ENCODE measurements at regions not wholly inside any gene's neighbourhood (a gene's known extent, or its start where the extent isn't known, plus 50 kb on each side); places are given as distances from the start of the nearest gene placed in this dataset.
"Not testable (repeated sequence)": the region's sequence is repeated elsewhere in the genome, so short reads cannot be mapped to it uniquely, and the experiment has no call there.

DNA sequence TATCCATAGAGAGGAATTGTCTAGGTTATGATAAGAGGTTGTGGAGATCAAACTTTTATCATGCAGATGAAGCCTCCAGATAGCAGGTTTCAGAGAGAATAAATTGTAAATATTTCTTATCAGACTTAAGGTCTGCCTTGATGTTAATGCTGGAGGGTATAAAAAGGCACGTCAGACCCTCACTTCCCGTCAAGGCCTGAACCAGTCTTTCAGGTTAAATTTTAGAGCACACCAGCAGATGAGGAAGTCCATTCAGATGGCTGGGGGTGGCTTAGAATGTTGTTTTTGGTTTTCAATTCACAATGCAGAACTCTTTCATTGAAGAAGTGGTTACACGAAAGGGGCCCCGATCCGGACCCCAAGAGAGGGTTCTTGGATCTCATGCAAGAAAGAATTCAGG lies 144.4 kb upstream of the FBXO11 start:
- TF ChIP-seq, protein P1, sequence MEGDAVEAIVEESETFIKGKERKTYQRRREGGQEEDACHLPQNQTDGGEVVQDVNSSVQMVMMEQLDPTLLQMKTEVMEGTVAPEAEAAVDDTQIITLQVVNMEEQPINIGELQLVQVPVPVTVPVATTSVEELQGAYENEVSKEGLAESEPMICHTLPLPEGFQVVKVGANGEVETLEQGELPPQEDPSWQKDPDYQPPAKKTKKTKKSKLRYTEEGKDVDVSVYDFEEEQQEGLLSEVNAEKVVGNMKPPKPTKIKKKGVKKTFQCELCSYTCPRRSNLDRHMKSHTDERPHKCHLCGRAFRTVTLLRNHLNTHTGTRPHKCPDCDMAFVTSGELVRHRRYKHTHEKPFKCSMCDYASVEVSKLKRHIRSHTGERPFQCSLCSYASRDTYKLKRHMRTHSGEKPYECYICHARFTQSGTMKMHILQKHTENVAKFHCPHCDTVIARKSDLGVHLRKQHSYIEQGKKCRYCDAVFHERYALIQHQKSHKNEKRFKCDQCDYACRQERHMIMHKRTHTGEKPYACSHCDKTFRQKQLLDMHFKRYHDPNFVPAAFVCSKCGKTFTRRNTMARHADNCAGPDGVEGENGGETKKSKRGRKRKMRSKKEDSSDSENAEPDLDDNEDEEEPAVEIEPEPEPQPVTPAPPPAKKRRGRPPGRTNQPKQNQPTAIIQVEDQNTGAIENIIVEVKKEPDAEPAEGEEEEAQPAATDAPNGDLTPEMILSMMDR (IDR thresholded peaks at IDR 0.05; ENCODE audit: low read depth, low read length, missing control alignments), result no peak
- DNase-seq (ENCODE audit: low read depth), result no peak
- no peak overlapping the region for H3K4me3 ChIP-seq (ENCODE audit: low read depth, low read length)

DNA sequence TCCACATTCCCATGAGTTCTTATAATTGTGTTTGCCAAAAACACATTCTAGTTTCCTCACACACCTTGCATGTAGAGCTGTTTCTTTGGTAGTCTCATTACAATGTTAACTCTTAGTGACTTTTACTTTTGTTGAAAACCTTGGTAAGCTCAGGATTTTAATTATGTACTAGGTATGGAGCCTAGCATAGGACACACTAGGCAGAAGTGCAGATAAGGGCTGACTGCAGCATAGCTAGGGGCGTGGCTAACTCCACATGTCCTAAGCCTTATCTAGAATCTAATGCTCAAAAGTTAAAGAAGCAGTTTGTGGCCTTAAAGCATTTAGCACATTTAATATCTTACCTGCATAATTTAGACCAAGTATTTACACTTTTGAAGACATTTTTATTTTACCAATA lies 153.7 kb upstream of the FBXO11 start:
- DNase-seq (ENCODE audit: low read depth), result no peak
- H3K4me3 ChIP-seq (ENCODE audit: low read depth, low read length), result no peak overlapping the region
- TF ChIP-seq, protein P1 (IDR thresholded peaks at IDR 0.05; ENCODE audit: low read depth, low read length, missing control alignments), result no peak

DNA sequence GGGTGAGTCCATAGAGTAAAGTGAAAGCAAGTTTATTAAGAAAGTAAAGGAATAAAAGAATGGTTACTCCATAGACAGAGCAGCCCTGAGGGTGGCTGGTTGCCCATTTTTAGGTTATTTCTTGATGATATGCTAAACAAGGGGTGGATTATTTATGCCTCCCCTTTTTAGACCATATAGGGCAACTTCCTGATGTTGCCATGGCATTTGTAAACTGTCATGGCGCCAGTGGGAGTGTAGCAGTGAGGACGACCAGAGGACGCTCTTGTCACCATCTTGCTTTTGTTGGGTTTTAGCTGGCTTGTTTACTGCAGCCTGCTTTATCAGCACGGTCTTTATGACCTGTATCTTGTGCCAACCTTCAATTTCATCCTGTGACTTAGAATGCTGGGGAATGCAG lies 155.4 kb upstream of the FBXO11 start:
- not testable (repeated sequence) for DNase-seq (ENCODE audit: low read depth); H3K4me3 ChIP-seq (ENCODE audit: low read depth, low read length)

DNA sequence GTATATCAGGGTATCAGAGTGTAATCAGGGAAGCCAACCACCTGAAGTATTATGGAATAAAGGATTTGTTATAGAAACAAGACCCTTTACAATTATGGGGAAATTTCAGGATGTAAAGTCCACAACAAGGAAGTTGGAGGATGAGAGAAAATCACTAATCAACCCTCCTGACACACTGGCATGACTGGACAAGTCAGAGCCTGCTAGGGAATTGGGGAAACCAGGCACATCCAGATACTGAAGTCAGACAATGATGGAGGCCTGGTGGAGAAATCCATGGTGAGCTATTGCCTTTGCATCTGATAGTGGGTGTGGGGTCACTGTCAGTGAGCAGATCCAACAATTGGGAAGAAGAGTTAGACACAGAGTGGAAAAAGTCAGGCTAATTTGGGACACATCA lies 158.8 kb upstream of the FBXO11 start:
- H3K4me3 ChIP-seq (ENCODE audit: low read depth, low read length), result no peak overlapping the region
- DNase-seq (ENCODE audit: low read depth), result no peak
- TF ChIP-seq, protein P1 (IDR thresholded peaks at IDR 0.05; ENCODE audit: low read depth, low read length, missing control alignments), result no peak

DNA sequence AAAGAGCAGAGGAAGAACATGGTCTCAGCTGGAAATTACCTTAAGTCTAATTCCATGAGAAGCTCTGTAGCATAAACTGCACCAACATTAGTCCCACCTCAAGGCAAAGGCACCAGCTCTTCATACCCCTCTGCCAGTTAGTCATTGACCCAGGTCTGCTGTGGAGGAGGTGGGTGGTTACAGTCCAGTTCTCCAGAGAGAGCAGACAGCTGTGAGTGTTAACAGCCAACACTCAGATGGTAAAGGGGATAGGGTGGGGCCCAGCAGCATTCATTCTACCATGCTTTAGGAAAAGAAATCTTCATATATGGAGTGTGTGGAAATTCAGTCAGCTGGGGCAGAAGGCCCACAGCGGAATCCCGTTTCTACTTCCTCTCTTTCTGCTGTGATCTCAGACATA lies 159.7 kb upstream of the FBXO11 start:
- no peak overlapping the region for H3K4me3 ChIP-seq (ENCODE audit: low read depth, low read length)
- no peak for DNase-seq (ENCODE audit: low read depth)
- TF ChIP-seq, protein P1 (IDR thresholded peaks at IDR 0.05; ENCODE audit: low read depth, low read length, missing control alignments), result no peak

DNA sequence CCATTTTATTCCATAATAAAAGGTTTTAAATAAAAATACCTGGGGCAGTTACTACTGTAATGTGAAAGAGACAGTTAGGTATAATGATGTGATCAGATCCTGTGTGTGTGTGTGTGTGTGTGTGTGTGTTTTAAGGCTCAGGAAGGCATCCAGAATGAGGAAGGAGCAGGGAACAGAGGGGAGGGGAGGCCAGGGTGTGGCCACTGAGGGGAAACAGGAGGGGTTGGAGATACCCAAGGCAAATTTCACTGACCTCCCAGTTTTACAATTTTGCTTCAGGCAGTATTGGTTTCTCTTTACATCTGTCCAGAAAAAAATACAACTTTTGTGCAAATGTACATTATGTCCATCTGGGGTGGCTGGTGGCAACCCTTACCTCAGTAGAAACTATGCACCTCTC lies 163.5 kb upstream of the FBXO11 start:
- no peak overlapping the region for H3K4me3 ChIP-seq (ENCODE audit: low read depth, low read length)
- DNase-seq (ENCODE audit: low read depth), result no peak
- TF ChIP-seq, protein P1 (IDR thresholded peaks at IDR 0.05; ENCODE audit: low read depth, low read length, missing control alignments), result no peak

DNA sequence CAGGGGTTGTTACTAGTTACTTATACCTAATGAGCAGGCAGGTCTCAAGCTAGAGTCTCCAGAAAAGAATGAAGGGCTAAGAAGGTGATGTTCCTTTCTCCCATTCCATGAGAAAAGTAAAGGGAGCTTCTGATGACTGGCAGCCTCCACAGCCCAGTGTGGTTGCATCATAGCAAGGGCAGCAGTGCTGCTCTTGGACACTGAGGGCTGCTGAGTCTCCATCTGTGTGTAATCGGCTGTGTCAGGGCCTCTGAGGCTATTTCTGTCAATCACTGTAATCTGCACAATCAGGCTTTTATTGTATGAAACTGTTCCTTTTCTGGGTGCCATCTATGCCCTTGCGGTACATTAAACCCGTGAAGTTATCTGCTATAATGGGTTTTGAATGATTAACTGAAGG lies 164.1 kb upstream of the FBXO11 start:
- H3K4me3 ChIP-seq (ENCODE audit: low read depth, low read length), result no peak overlapping the region
- TF ChIP-seq, protein P1 (IDR thresholded peaks at IDR 0.05; ENCODE audit: low read depth, low read length, missing control alignments), result no peak
- DNase-seq (ENCODE audit: low read depth), result no peak

DNA sequence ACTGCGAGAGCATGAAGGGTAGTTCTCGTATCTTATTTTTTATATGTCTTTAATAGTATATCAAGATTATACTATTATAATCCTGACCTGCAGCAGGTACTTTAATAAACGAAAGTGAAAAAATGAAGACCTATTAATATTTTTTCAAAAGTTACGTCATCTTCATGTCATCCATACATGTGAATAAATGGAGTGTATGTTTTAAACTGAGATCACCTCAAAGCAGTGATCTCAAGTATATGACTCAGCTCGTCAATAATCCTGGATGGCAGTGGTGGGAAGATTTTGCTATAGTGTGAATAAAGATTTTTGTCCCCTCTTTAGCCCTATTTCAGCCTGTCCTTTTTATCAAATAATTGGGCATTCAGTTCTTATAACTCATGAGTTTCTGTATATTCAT lies 166.3 kb upstream of the FBXO11 start:
- TF ChIP-seq, protein P1 (IDR thresholded peaks at IDR 0.05; ENCODE audit: low read depth, low read length, missing control alignments), result no peak
- H3K4me3 ChIP-seq (ENCODE audit: low read depth, low read length), result no peak overlapping the region
- no peak for DNase-seq (ENCODE audit: low read depth)
